AG04449 (cell line): ENCODE measurements at regions not wholly inside any gene's neighbourhood (a gene's known extent, or its start where the extent isn't known, plus 50 kb on each side); places are given as distances from the start of the nearest gene placed in this dataset.

Experiments used
- CTCF ChIA-PET: fragments of 350-600 bp; formaldehyde crosslinking; extraction: SDS; loops from one replicate; lab custom pipeline; 2021; ENCODE audit warnings: antibody characterized with exemption; lab: Yijun Ruan, JAX
- POLR2A ChIA-PET: fragments of 400-600, 350-600 bp; formaldehyde crosslinking; extraction: SDS; loops from one replicate; lab custom pipeline; 2020; ENCODE audit warnings: antibody characterized with exemption, inconsistent platforms; lab: Yijun Ruan, JAX
- DNase-seq: peaks from one replicate; pipeline ENCODE4 v3.0.0-alpha.2; 2010; ENCODE audit warnings: low read depth, low spot score
- H3K4me3 ChIP-seq: 2 replicates; pipeline ENCODE4 v1.5.1; 2011; ENCODE audit warnings: low read depth, mild to moderate bottlenecking, control low read depth, low read length
- TF ChIP-seq, protein P1 (sequence below): IDR thresholded peaks from one replicate; pipeline ENCODE4 v1.5.1; 2011; ENCODE audit warnings: mild to moderate bottlenecking, moderate library complexity, low read length, control low read depth, inconsistent platforms; ENCODE audit not compliant: insufficient read depth; ENCODE audit errors: missing control alignments

DNA sequence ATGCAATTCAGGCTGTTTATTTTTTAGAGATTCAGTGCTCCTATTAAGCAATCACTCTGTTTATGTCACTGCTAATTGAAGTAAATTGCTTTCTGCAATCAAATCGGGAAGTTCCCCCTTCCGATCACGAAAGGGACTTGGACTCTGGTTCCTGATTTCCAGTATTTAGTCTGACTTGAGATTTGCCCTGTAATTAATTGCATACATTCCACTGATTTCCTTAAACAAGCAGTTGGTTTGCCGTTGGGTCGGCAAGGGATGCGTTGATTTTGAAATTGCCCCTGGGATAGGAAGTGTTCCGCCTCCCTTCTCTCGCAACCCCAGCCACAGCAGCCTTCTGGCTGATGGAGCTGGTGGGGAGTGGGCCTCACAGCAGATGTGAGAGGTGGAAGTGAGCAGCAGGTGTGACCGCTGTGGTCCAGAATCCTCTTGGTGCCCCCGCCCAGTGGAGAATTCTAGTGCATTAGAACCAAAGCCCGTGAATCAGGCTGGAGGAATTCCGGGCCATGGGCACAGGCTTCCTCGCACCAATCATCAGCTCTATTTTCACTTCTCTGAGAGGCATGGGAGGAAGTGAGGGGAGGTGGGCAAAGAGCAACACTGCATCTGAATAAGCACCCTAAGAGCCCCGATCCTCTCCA, 102.5 kb downstream of the SPRY4 start:
- DNase-seq, result no peak
- ChIA-PET POLR2A (no interaction called here), CTCF (no interaction called here)
- TF ChIP-seq, protein P1, sequence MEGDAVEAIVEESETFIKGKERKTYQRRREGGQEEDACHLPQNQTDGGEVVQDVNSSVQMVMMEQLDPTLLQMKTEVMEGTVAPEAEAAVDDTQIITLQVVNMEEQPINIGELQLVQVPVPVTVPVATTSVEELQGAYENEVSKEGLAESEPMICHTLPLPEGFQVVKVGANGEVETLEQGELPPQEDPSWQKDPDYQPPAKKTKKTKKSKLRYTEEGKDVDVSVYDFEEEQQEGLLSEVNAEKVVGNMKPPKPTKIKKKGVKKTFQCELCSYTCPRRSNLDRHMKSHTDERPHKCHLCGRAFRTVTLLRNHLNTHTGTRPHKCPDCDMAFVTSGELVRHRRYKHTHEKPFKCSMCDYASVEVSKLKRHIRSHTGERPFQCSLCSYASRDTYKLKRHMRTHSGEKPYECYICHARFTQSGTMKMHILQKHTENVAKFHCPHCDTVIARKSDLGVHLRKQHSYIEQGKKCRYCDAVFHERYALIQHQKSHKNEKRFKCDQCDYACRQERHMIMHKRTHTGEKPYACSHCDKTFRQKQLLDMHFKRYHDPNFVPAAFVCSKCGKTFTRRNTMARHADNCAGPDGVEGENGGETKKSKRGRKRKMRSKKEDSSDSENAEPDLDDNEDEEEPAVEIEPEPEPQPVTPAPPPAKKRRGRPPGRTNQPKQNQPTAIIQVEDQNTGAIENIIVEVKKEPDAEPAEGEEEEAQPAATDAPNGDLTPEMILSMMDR, result no peak
- no peak overlapping the region for H3K4me3 ChIP-seq

DNA sequence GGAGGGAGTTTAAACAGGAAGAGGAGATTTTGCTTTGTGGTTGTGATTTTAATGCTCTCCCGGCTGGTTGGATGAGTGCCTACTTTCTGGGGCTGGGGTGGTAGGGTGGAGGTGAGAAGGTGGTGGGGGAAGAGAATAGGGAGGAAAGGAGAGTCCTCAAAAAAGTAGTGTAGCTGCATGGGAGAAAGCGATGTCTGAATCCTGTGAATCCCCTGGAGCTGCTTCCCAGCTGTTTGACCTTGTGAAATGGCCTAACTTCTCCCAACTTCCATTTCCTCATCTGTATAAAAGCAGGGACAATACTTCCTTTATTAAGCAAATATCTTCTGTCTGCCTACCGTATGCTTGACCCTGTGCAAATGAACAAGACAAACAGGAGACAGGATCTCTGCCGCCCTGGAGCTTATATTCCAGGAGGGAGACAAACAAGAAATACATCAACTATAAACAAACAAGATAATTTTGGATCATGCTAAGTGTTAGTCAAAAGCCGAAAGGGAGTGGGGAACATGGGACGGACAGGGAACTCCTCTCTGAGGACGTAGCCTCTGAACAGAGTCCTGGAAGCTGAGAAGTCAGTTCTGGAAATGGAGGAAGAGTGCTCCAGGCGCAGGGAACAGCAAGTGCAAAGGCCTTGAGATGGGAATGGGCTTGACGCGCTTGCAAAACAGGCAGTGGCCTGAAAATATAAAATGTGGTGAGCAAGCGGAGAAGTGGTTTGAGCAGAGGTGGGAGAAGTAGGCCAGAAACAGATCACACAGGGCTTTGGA, 103.5 kb downstream of the SPRY4 start:
- H3K4me3 ChIP-seq, result no peak overlapping the region
- no peak for DNase-seq
- ChIA-PET POLR2A (no interaction called here), CTCF (no interaction called here)
- TF ChIP-seq, protein P1, result no peak

DNA sequence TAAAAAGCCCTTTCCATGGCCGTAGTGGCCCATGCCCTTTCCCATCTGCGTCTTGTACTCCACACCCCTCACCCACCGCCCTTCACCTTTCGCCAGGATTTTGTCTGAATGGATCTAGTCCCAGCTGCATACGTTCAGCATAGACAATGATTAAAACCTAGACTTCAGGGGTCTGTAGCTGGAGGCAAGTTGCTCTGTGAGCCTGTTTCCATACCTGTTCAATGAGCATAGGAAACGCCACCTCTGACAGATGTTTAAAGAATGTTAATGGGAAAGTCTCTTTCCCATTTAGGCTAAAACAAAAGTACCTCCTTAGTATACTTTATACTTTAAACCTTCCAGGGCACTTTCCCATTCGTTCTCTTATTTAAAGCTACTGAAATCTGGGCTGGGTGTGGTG, 105.7 kb downstream of the SPRY4 start:
- no peak for DNase-seq

DNA sequence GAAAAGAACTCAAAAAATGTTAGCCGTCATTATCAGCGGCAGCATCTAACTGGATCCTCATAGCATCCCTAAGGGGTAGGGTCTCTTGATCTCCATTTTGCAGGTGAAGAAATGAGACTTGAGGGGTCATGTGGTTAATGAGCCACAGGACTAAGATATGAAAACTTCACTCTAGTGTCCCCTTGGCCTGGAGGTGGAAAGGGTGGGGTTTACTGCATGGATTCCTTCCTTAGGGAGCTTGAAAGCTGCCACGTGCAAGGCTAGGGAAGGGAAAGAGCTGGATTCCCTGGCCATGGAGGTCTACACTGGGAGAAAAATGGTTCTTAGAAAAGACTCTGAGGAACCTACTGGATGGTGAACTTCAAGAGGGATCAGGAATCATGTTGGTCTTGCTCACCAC, 107.9 kb downstream of the SPRY4 start:
- TF ChIP-seq, protein P1, result no peak
- DNase-seq, result no peak
- H3K4me3 ChIP-seq, result no peak overlapping the region
- ChIA-PET POLR2A (no interaction called here), CTCF (interaction anchor here (1.2 to 1.3 kb wide), 3 partner anchors 330 to 481 kb away, joined by 4 read pairs; no protein-coding TSS in a partner anchor)

More for the DNA sequence above, 105.7 kb downstream of the SPRY4 start:
- TF ChIP-seq, protein P1, result no peak
- no peak overlapping the region for H3K4me3 ChIP-seq
- ChIA-PET CTCF (no interaction called here), POLR2A (no interaction called here)

DNA sequence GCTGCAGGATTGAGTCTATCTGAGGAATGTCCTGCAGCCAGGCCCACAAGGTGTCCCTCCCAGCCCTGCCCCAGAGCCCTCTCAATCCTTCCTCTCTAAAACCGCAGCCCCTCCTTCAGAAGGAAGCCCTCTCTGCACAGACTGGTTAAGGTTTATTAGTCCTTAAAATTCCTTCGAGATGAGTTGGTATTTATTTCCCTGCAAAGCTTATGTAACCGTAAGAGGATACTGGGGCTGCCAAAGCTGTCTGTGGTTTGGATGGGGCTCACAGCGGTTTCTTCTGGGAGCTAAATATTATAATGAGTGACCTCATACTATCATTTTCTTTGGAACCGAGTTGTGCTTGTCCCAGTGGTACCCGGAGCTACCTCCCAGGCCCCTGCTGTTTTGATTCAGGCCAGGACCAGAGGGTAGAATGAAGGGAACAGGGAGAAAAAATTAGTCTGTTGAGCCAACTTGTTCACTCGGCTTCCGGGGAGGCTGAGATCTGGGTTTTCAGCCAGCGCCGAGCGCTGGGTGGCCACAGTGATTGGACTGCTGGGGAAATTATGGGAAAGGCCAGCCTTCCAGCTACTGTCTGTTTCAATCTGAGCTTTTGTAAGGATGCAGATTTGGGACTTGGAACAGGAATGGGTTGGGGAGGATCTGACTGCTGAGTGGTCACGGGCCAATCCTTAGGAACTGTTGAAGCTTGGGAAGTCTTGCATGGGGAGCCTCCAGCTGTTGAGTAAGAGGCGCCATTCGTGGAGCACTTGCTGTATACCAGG, 107.5 kb downstream of the NDFIP1 start:
- H3K4me3 ChIP-seq, result no peak overlapping the region
- TF ChIP-seq, protein P1, result no peak
- ChIA-PET CTCF (interaction anchor here (0.9 to 1.3 kb wide), 6 partner anchors 9 to 482 kb away, joined by 3 to 4 read pairs (median 4); no protein-coding TSS in a partner anchor), POLR2A (interaction anchor here (0.8 to 1.0 kb wide), 3 partner anchors 107 to 329 kb away, joined by 3 to 5 read pairs (median 4); partner anchors contain the start of gene SPRY4)
- DNase-seq, result peak; percentile 94

DNA sequence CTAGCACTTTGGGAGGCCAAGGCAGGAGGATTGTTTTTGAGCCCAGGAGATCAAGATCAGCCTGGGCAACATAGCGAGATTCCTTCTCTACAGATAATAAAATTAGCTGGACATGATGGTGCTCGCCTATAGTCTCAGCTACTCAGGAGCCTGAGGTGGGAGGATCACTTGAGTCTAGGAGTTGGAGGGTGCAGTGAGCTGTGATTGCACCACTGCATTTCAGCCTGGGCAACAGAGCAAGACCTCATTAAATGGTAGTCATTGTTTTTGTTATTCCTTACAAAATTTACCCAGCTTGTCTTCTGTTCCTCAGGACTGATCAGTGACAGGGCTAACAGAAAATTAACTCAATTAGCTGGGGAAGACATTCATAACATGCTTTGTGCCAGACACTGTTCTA, 104.5 kb downstream of the NDFIP1 start:
- DNase-seq, result no peak
- no peak overlapping the region for H3K4me3 ChIP-seq
- ChIA-PET CTCF (interaction anchor here (2.2 kb wide), 1 partner anchor 336 kb away, joined by 9 read pairs; no protein-coding TSS in a partner anchor), POLR2A (no interaction called here)
- TF ChIP-seq, protein P1, result no peak
